Upper lobe of right lung (tissue), 1 donor: ENCODE measurements at regions not wholly inside any gene's neighbourhood (a gene's known extent, or its start where the extent isn't known, plus 50 kb on each side); places are given as distances from the start of the nearest gene placed in this dataset.

Experiments used
- ATAC-seq: fragments of 200-7000 bp; cut with Tn5 transposase; one replicate; pipeline ENCODE4 v1.9.1; 2020; ENCODE audit warnings: mild to moderate bottlenecking, moderate library complexity
- DNase-seq: peaks from one replicate; pipeline ENCODE4 v3.0.0-alpha.2; 2020
- H3K27ac ChIP-seq: fragments of 200-600 bp; one replicate; pipeline ENCODE4 v1.8.0; 2022
- H3K27me3 ChIP-seq: fragments of 200-600 bp; one replicate; pipeline ENCODE4 v1.8.0; 2022; ENCODE audit warnings: mild to moderate bottlenecking
- H3K36me3 ChIP-seq: fragments of 200-600 bp; one replicate; pipeline ENCODE4 v1.8.0; 2022
- H3K4me1 ChIP-seq: fragments of 200-600 bp; one replicate; pipeline ENCODE4 v1.8.0; 2022
- H3K4me3 ChIP-seq: fragments of 200-600 bp; one replicate; pipeline ENCODE4 v1.8.0; 2022; ENCODE audit warnings: mild to moderate bottlenecking
- H3K9me3 ChIP-seq: fragments of 200-600 bp; one replicate; pipeline ENCODE4 v1.8.0; 2022
- intact Hi-C: fragments of 100-400 bp; cut with DNase I; formaldehyde crosslinking; loops from one replicate; pipeline ENCODE4 v1.11.0; 2022
- TF ChIP-seq, protein P1 (sequence below): fragments of 200-600 bp; IDR thresholded peaks from one replicate; pipeline ENCODE4 v1.8.0; 2022; ENCODE audit warnings: antibody characterized with exemption
- donor health status: DM: no; HTN: yes; CAD: no; lungs with severe emphysema.

GRCh38 chr2:10234409-10235094 lies 68.2 kb upstream of the HPCAL1 start:
- no peak overlapping the region for H3K4me3 ChIP-seq
- H3K4me1 ChIP-seq, result no peaks in the 10 kb centered on the region
- TF ChIP-seq, protein P1, sequence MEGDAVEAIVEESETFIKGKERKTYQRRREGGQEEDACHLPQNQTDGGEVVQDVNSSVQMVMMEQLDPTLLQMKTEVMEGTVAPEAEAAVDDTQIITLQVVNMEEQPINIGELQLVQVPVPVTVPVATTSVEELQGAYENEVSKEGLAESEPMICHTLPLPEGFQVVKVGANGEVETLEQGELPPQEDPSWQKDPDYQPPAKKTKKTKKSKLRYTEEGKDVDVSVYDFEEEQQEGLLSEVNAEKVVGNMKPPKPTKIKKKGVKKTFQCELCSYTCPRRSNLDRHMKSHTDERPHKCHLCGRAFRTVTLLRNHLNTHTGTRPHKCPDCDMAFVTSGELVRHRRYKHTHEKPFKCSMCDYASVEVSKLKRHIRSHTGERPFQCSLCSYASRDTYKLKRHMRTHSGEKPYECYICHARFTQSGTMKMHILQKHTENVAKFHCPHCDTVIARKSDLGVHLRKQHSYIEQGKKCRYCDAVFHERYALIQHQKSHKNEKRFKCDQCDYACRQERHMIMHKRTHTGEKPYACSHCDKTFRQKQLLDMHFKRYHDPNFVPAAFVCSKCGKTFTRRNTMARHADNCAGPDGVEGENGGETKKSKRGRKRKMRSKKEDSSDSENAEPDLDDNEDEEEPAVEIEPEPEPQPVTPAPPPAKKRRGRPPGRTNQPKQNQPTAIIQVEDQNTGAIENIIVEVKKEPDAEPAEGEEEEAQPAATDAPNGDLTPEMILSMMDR, result no peak
- no peak for DNase-seq
- ATAC-seq, result no peak
- no peaks in the 10 kb centered on the region for H3K27me3 ChIP-seq
- H3K27ac ChIP-seq, result no peak overlapping the region
- H3K9me3 ChIP-seq, result no peaks in the 10 kb centered on the region
- intact Hi-C loops, result no loop called here
- H3K36me3 ChIP-seq, result no peaks in the 10 kb centered on the region

GRCh38 chr2:10235099-10235908 lies 67.4 kb upstream of the HPCAL1 start:
- DNase-seq (peak; percentile 53), ATAC-seq (no peak)
- TF ChIP-seq, protein P1, result no peak
- H3K27ac ChIP-seq, result no peak overlapping the region
- H3K27me3 ChIP-seq, result no peaks in the 10 kb centered on the region
- intact Hi-C loops, result no loop called here
- H3K4me3 ChIP-seq, result no peak overlapping the region
- H3K9me3 ChIP-seq, result no peaks in the 10 kb centered on the region
- H3K4me1 ChIP-seq, result no peaks in the 10 kb centered on the region
- H3K36me3 ChIP-seq, result no peaks in the 10 kb centered on the region

DNA sequence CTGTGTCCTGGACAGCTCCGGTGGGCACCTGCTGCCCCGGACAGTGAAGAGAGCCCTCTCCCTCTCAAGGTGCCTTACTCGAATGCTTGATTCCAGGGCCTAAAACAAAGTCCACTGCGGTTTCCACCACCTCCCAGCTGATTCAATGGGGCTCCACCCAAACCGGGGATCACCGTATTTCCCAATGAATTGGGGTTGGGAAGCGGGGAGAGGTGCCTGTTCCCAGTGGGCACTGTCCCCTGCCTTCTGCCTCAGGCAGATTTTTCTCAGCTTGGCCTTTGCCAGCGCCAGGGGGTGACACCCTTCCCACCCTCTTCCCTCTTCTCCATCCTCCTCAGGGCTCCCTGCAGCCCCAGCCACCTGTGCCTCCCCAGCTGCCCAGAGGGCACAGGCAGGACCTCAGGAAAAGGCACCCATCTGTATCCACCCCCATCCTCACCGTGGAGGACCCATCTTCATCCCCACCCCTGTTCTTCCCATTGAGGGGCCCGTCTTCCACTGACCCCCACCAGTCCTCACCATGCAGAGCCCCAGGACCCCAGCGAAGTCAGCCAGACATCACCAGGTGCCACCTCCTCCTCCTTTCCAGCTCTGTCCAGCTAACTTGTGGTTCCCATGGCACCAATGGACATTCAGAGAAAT lies 66.7 kb upstream of the HPCAL1 start:
- Histone ChIP-seq H3K27ac (no peak overlapping the region), H3K27me3 (no peaks in the 10 kb centered on the region), H3K4me1 (no peaks in the 10 kb centered on the region), H3K36me3 (no peaks in the 10 kb centered on the region), H3K4me3 (no peak overlapping the region), H3K9me3 (no peaks in the 10 kb centered on the region)
- ATAC-seq, result no peak
- TF ChIP-seq, protein P1, result no peak
- intact Hi-C loops, result no loop called here
- DNase-seq, result peak; percentile 41

DNA sequence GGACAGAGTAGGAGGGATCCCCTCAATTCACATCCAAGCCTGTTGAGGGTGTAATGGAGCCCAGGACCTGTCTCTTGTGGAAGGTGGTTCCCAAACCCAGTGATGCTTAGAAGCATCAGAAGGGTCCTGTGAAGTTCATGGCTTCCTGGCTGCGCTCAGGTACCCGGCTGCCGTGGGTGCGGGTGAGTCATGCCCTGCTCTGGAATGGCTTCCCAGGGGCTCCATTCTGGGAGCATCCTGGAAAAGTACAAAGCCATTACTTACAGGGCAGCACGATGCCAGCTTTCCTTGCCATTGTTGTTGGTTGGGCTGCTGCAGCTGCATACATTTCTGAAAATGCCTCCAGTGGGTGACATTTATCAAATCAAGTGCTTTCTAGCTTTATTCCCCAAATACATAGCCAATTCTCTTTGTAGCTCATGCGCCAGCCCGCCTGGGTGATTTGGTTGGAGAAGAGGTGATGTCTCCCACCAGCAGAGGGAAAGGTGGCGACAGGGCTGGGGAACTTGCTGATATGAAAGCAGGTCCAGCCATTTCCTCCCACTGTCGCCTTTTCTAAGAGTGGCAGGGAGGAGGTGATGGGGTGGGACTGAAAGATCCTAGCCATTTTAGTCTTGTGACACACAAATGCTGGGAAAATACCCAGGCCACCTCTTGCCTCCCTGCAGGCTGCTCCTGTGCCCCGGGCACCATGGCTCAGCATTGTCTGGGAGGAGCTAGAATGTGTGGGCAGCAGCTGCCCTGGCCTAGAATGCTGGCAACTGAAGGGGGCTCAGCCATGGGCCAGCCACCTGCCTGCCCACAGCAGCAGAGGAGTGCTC lies 65.9 kb upstream of the HPCAL1 start:
- TF ChIP-seq, protein P1, result no peak
- ATAC-seq, result no peak
- Histone ChIP-seq H3K4me1 (no peaks in the 10 kb centered on the region), H3K9me3 (no peaks in the 10 kb centered on the region), H3K36me3 (no peaks in the 10 kb centered on the region), H3K27ac (peak overlapping the region; percentile 51), H3K4me3 (no peak overlapping the region), H3K27me3 (no peaks in the 10 kb centered on the region)
- intact Hi-C loops, result no loop called here
- peak; percentile 43 for DNase-seq
